ENCODE measurements at regions not wholly inside any gene's neighbourhood (a gene's known extent, or its start where the extent isn't known, plus 50 kb on each side); places are given as distances from the start of the nearest gene placed in this dataset.

DNA sequence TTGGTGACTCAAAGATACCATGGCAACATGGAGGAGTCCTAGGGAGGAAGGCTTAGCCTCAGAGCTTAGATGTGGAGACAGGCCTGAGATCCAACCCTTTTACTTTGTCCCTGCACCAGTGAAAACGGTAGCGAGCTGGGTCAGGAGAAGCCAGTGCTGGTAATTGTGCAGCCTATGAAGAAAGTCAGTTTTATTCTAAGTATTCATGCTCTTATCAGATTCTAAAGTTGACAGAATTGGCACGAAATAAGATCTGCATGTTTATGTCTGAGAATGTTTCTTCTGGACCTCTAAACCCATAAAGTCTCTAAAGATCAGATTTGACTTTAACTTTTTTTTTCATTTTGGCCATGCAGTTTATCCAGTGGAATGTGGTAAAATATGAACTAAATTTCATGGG lies 93.8 kb downstream of the SCG2 start:
- WGBS, 2 experiments (ENCODE audit: insufficient coverage in 2 of 2): 80% methylated on average over 1 of the region's 3 CpGs; no CpG with 5 or more reads in 1 of the 2 experiments
- Histone ChIP-seq H3K9me3 (ENCODE audit: control insufficient read depth, low read length) (no peaks in the 10 kb centered on the region), H3K27ac (ENCODE audit: low read depth, low read length, severe bottlenecking) (no peak overlapping the region), H3K36me3 (ENCODE audit: control insufficient read depth, insufficient read depth, low read length) (no peaks in the 10 kb centered on the region), H3K4me3 (ENCODE audit: extremely low read depth, insufficient read depth, low read length, poor library complexity, severe bottlenecking) (no peak overlapping the region), H3K4me1 (ENCODE audit: control insufficient read depth, insufficient read depth, low read length, poor library complexity, severe bottlenecking) (no peaks in the 10 kb centered on the region)

DNA sequence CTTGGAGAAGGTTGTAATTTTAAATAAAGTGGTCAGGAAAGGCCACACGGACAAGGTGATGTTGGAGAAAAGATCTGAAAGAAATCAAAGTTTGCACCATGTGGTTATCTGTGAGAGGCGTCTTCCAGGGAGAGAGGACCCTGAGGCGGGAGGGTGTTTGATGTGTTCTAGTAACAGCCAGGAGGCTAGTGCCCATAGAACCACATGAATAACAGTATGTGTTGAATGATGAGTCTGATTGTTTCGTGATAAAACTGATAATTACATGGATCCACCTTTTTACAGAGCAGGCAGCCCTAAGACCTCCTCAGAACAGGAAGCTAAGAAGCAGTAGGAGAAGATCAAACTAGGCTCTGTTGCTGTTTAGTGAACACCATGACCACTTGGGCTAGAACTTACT lies 91.4 kb downstream of the SCG2 start:
- 80 to 85% methylated on average over 2 of the region's 4 CpGs for WGBS, 2 experiments (ENCODE audit: insufficient coverage in 2 of 2)
- H3K36me3 ChIP-seq (ENCODE audit: control insufficient read depth, insufficient read depth, low read length): no peaks in the 10 kb centered on the region

DNA sequence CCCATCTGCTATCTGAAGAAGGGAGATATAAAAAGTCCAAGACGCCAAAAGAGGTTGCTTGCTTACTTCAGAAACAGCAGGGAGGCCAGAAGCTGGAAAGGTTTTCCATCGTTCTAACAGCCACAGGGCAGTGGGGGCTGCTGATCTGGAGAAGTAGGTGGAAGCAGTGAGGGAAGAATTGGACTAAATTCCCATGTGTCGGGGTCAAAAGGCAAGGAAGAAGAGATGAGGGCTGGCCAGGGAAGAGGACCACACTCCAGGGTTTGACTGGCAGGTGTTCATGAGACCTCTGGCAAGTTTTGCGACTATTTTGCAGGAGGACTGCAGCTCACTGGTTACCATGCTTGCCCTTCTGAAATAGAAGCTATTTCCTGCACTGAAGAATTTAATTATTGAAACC lies 91.0 kb downstream of the SCG2 start:
- 81 to 100% methylated on average over 2 to 4 of the region's 4 CpGs for WGBS, 2 experiments (ENCODE audit: insufficient coverage in 2 of 2)
- H3K36me3 ChIP-seq (ENCODE audit: control insufficient read depth, insufficient read depth, low read length): no peaks in the 10 kb centered on the region
- H3K4me1 ChIP-seq (ENCODE audit: control insufficient read depth, insufficient read depth, low read length, poor library complexity, severe bottlenecking): no peaks in the 10 kb centered on the region
- no peak overlapping the region for H3K4me3 ChIP-seq (ENCODE audit: extremely low read depth, insufficient read depth, low read length, poor library complexity, severe bottlenecking)
- H3K9me3 ChIP-seq (ENCODE audit: control insufficient read depth, low read length): no peaks in the 10 kb centered on the region
- H3K27ac ChIP-seq (ENCODE audit: low read depth, low read length, severe bottlenecking): no peak overlapping the region

More for the DNA sequence above, 91.4 kb downstream of the SCG2 start:
- H3K4me3 ChIP-seq (ENCODE audit: extremely low read depth, insufficient read depth, low read length, poor library complexity, severe bottlenecking): no peak overlapping the region
- H3K27ac ChIP-seq (ENCODE audit: low read depth, low read length, severe bottlenecking): no peak overlapping the region
- H3K9me3 ChIP-seq (ENCODE audit: control insufficient read depth, low read length): no peaks in the 10 kb centered on the region
- H3K4me1 ChIP-seq (ENCODE audit: control insufficient read depth, insufficient read depth, low read length, poor library complexity, severe bottlenecking): no peaks in the 10 kb centered on the region

DNA sequence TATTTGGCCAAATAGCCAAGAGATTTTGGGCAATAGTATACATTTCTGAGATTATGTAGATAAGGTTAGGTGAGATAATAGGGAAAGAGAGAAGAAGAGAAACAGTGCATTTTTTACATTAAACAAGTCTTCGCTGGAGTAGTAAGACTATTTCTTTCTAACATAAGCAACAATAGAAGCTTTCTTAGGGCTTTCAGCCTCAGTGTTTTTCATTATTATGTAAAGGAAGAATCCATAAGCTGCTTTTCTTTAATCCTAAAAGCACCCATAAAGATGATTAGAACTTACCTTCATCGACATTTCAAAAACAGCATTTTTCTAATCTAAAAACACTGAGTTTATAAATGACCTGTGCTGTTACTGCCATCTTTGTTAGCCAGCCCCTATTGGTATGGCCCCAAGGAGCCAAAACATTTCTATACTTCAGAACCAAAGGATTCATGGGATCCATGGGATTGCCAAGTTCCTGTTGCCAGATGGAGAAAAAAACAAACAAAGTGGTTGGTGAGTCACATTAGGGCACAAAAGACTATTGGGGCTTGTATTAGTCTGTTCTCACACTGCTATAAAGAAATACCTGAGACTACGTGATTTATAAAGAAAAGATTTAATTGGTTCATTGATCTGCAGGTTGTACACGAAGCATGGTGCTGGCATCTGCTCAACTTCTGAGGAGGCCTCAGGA lies 88.2 kb downstream of the SCG2 start:
- 83 to 100% methylated on average over 1 to 2 of the region's 4 CpGs for WGBS, 2 experiments (ENCODE audit: insufficient coverage in 2 of 2)
- Histone ChIP-seq H3K4me1 (ENCODE audit: control insufficient read depth, insufficient read depth, low read length, poor library complexity, severe bottlenecking) (no peaks in the 10 kb centered on the region), H3K9me3 (ENCODE audit: control insufficient read depth, low read length) (no peaks in the 10 kb centered on the region), H3K27ac (ENCODE audit: low read depth, low read length, severe bottlenecking) (no peak overlapping the region), H3K36me3 (ENCODE audit: control insufficient read depth, insufficient read depth, low read length) (no peaks in the 10 kb centered on the region), H3K4me3 (ENCODE audit: extremely low read depth, insufficient read depth, low read length, poor library complexity, severe bottlenecking) (no peak overlapping the region)

DNA sequence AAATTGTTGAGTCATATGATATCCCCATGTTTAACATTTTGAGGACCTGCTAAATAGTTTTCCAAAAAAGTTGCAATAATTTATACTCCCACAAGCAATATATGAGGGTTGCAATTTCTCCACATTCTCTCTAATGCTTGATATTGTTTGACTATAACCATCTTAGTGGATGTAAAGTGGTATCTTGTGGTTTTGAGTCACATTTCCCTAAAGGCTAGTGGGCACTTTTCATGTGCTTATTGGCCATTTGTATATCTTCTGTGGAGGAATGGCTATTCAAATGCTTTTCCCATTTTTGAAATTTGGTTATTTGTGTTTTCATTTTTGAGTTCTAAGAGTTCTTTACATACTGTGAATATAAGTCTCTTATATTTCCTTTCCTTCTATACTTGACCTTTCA lies 82.7 kb downstream of the SCG2 start:
- no peaks in the 10 kb centered on the region for H3K36me3 ChIP-seq (ENCODE audit: control insufficient read depth, insufficient read depth, low read length)

DNA sequence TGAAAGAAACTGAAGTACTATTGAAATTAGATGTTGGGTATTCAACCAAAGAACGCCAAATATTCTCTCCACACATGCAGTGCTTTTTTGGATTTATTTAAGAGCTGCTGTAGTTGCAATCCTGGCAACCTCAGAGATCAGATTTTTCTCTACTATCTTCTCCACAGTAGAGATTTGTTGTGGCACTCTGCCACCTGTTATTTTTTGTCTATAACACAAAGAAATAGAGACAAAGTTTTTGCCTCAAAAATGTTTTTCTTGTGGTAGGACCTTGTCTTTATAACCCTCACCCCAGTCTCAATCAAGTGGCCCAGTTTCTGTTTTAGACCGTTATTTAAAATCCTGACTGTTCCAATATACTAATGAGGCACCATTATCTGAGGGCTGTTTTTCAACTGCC lies 79.4 kb downstream of the SCG2 start:
- no peaks in the 10 kb centered on the region for H3K36me3 ChIP-seq (ENCODE audit: control insufficient read depth, insufficient read depth, low read length)
- no peak overlapping the region for H3K27ac ChIP-seq (ENCODE audit: low read depth, low read length, severe bottlenecking)
- no CpG with 5 or more reads among the region's 2 CpGs for WGBS, 2 experiments (ENCODE audit: insufficient coverage in 2 of 2)

More for the DNA sequence above, 82.7 kb downstream of the SCG2 start:
- Histone ChIP-seq H3K27ac (ENCODE audit: low read depth, low read length, severe bottlenecking) (no peak overlapping the region), H3K4me3 (ENCODE audit: extremely low read depth, insufficient read depth, low read length, poor library complexity, severe bottlenecking) (no peak overlapping the region), H3K4me1 (ENCODE audit: control insufficient read depth, insufficient read depth, low read length, poor library complexity, severe bottlenecking) (no peaks in the 10 kb centered on the region), H3K9me3 (ENCODE audit: control insufficient read depth, low read length) (no peaks in the 10 kb centered on the region)

DNA sequence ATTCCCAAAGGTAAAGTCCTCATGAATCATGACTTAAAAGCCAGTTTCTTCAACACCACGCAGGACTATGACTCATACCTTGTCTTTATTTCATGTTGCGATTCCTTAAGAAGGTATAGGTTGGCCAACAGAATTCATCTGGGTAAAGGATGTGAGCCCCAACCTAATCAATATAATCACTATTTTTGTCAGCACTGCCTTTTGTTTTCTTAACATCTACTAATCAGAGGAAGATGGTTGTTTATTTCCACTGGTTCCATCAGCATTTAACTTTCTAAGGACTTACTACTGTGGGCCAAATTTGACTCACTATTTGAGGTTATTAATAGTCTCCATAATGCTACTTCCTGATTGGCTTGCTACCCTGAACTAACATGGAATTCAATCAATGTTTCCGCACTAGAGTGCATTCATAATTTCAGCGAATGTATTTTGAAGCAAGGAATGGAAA lies 78.6 kb downstream of the SCG2 start:
- no peak overlapping the region for H3K4me3 ChIP-seq (ENCODE audit: extremely low read depth, insufficient read depth, low read length, poor library complexity, severe bottlenecking)
- H3K36me3 ChIP-seq (ENCODE audit: control insufficient read depth, insufficient read depth, low read length): no peaks in the 10 kb centered on the region
- H3K27ac ChIP-seq (ENCODE audit: low read depth, low read length, severe bottlenecking): no peak overlapping the region
- no peaks in the 10 kb centered on the region for H3K9me3 ChIP-seq (ENCODE audit: control insufficient read depth, low read length)
- WGBS, 2 experiments (ENCODE audit: insufficient coverage in 2 of 2): no CpG with 5 or more reads among the region's 4 CpGs
- H3K4me1 ChIP-seq (ENCODE audit: control insufficient read depth, insufficient read depth, low read length, poor library complexity, severe bottlenecking): no peaks in the 10 kb centered on the region

More for the DNA sequence above, 79.4 kb downstream of the SCG2 start:
- H3K4me1 ChIP-seq (ENCODE audit: control insufficient read depth, insufficient read depth, low read length, poor library complexity, severe bottlenecking): no peaks in the 10 kb centered on the region
- H3K9me3 ChIP-seq (ENCODE audit: control insufficient read depth, low read length): no peaks in the 10 kb centered on the region
- H3K4me3 ChIP-seq (ENCODE audit: extremely low read depth, insufficient read depth, low read length, poor library complexity, severe bottlenecking): no peak overlapping the region

DNA sequence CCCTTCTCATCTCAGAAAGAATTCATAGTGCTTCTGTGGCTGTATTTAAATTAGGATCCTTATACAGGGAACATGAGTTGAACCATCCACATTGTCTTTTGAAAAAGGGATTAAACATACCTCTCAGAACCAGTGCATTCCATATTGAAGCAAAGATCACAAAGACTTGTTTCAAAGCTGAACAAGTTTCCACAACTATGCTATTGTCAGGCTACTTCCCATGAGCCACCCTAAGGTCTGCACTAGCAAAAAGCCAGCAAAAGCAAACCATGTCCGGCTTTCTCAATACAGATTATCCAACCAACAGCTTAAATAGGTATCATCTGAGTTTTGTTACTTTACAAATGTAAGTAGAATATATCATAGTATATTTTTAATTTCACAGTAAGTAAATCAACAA lies 78.1 kb downstream of the SCG2 start:
- no CpG with 5 or more reads among the region's 1 CpG for WGBS, 2 experiments (ENCODE audit: insufficient coverage in 2 of 2)
- H3K4me1 ChIP-seq (ENCODE audit: control insufficient read depth, insufficient read depth, low read length, poor library complexity, severe bottlenecking): no peaks in the 10 kb centered on the region
- H3K27ac ChIP-seq (ENCODE audit: low read depth, low read length, severe bottlenecking): no peak overlapping the region
- no peak overlapping the region for H3K4me3 ChIP-seq (ENCODE audit: extremely low read depth, insufficient read depth, low read length, poor library complexity, severe bottlenecking)
- no peaks in the 10 kb centered on the region for H3K36me3 ChIP-seq (ENCODE audit: control insufficient read depth, insufficient read depth, low read length)
- no peaks in the 10 kb centered on the region for H3K9me3 ChIP-seq (ENCODE audit: control insufficient read depth, low read length)

DNA sequence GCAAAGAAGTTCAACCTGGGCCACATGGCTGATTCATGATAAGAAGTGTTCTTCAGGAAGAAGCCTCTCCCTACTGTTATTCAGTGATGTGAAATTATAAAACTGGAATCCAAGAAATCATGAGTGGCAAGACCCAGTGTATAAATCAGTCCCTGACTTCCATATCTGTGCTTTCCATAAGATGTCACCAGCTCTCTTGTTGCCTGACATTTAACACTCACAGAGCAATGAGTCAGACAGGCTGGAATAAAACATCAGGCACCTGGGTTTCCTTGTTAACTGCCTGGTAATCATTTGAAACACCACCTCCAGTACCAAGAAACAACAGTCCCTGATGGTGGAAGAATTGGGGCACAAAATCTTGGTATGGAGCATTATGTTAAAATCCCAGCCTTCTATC lies 76.1 kb downstream of the SCG2 start:
- Histone ChIP-seq H3K4me1 (ENCODE audit: control insufficient read depth, insufficient read depth, low read length, poor library complexity, severe bottlenecking) (no peaks in the 10 kb centered on the region), H3K9me3 (ENCODE audit: control insufficient read depth, low read length) (peaks cover 5% of the 10 kb centered on the region), H3K36me3 (ENCODE audit: control insufficient read depth, insufficient read depth, low read length) (no peaks in the 10 kb centered on the region), H3K27ac (ENCODE audit: low read depth, low read length, severe bottlenecking) (no peak overlapping the region), H3K4me3 (ENCODE audit: extremely low read depth, insufficient read depth, low read length, poor library complexity, severe bottlenecking) (no peak overlapping the region)

DNA sequence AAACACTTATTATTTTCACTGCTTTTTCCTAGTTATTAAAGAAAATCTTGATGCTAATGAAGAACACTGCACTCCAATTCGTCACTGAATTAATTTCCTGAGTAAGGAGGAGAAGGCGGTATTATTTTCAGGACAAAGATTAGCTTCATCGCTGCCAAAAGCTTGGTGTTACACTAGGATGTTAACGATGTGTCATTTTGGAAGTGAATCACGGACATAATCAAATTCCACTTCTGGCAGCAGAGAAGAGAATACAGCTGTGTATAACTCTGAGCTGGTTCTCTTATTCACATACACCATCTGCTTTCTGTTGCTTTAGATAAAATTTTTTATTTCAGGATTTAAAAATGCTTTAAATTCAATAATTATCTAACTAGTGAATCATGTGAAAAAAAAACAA lies 74.1 kb downstream of the SCG2 start:
- WGBS, 2 experiments (ENCODE audit: insufficient coverage in 2 of 2): 93% methylated on average over 3 of the region's 5 CpGs; no CpG with 5 or more reads in 1 of the 2 experiments
- Histone ChIP-seq H3K9me3 (ENCODE audit: control insufficient read depth, low read length) (peaks cover 5% of the 10 kb centered on the region), H3K36me3 (ENCODE audit: control insufficient read depth, insufficient read depth, low read length) (no peaks in the 10 kb centered on the region), H3K27ac (ENCODE audit: low read depth, low read length, severe bottlenecking) (no peak overlapping the region), H3K4me3 (ENCODE audit: extremely low read depth, insufficient read depth, low read length, poor library complexity, severe bottlenecking) (no peak overlapping the region), H3K4me1 (ENCODE audit: control insufficient read depth, insufficient read depth, low read length, poor library complexity, severe bottlenecking) (no peaks in the 10 kb centered on the region)

DNA sequence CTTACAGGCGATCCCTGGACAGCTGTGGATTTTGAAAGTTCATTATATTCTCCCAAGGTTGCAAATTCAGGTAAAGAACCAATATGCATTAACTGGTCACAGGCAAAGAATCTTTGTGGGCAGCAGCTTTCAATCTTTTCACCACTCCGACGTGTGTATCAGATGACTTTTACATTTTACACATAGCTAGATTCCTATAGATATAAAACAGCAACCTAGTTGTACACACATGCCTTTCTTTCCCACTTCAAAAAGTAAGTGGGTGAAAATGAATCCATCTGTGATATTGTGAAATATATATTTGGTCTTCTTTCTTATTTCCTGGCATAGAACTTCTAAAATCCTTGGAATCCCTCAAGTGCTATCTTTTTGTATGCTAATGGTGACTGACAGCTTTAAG lies 72.5 kb downstream of the SCG2 start:
- 88 to 100% methylated on average over 1 to 3 of the region's 3 CpGs for WGBS, 2 experiments (ENCODE audit: insufficient coverage in 2 of 2)

More for the DNA sequence above, 72.5 kb downstream of the SCG2 start:
- no peak overlapping the region for H3K27ac ChIP-seq (ENCODE audit: low read depth, low read length, severe bottlenecking)
- no peak overlapping the region for H3K4me3 ChIP-seq (ENCODE audit: extremely low read depth, insufficient read depth, low read length, poor library complexity, severe bottlenecking)
- peaks cover 5% of the 10 kb centered on the region for H3K9me3 ChIP-seq (ENCODE audit: control insufficient read depth, low read length)
- no peaks in the 10 kb centered on the region for H3K4me1 ChIP-seq (ENCODE audit: control insufficient read depth, insufficient read depth, low read length, poor library complexity, severe bottlenecking)
- H3K36me3 ChIP-seq (ENCODE audit: control insufficient read depth, insufficient read depth, low read length): no peaks in the 10 kb centered on the region
